Naive thymus-derived CD8-positive, alpha-beta T cell (primary cell): ENCODE measurements at regions not wholly inside any gene's neighbourhood (a gene's known extent, or its start where the extent isn't known, plus 50 kb on each side); places are given as distances from the start of the nearest gene placed in this dataset.
"Not testable (repeated sequence)": the region's sequence is repeated elsewhere in the genome, so short reads cannot be mapped to it uniquely, and the experiment has no call there.

ENCODE experiments used
- ATAC-seq, 2 donors: fragments of 150-1000 bp; cut with Tn5 transposase in 1 of 2; sonication (Bioruptor Pico), chemical (Tn5 transposase) in 1 of 2; 1 replicate in 1 of 2; 2 replicates in 1 of 2; pipeline ENCODE4 v1.10.0; 2021; ENCODE audit warnings: mild to moderate bottlenecking in 2 of 2, moderate library complexity in 2 of 2
- POLR2A ChIA-PET: fragments of 350-600 bp; sonication (Branson Sonifier 250); formaldehyde crosslinking; loops from one replicate; lab custom pipeline; 2021; ENCODE audit warnings: antibody characterized with exemption; lab: Charles Lee
- DNase-seq, 10 donors: peaks; one replicate each; pipeline versions ENCODE4 v3.0.0 to v3.0.0-alpha.2; 2020 to 2022
- H3K27ac Mint-ChIP-seq, 10 donors: one replicate each; pipeline ENCODE4 v1.8.0; 2020 to 2022; ENCODE audit warnings: mild to moderate bottlenecking in 10 of 10, mixed read lengths in 10 of 10, moderate library complexity in 4 of 10, inconsistent platforms in 1 of 10
- H3K27me3 Mint-ChIP-seq, 5 donors: one replicate each; pipeline ENCODE4 v1.8.0; 2021 to 2022; ENCODE audit warnings: mixed read lengths in 5 of 5
- H3K36me3 Mint-ChIP-seq, 3 donors: one replicate each; pipeline ENCODE4 v1.8.0; 2020 to 2022; ENCODE audit warnings: mixed read lengths in 3 of 3, mild to moderate bottlenecking in 2 of 3, inconsistent platforms in 1 of 3
- H3K4me1 Mint-ChIP-seq, 4 donors: one replicate each; pipeline ENCODE4 v1.8.0; 2021 to 2022; ENCODE audit warnings: mixed read lengths in 4 of 4
- H3K4me3 Mint-ChIP-seq, 10 donors: one replicate each; pipeline ENCODE4 v1.8.0; 2020 to 2022; ENCODE audit warnings: mild to moderate bottlenecking in 10 of 10, mixed read lengths in 10 of 10, moderate library complexity in 6 of 10, inconsistent platforms in 1 of 10
- H3K9me3 Mint-ChIP-seq, 9 donors: one replicate each; pipeline ENCODE4 v1.8.0; 2020 to 2022; ENCODE audit warnings: mixed read lengths in 9 of 9, mild to moderate bottlenecking in 3 of 9, inconsistent platforms in 1 of 9, moderate library complexity in 1 of 9

DNA sequence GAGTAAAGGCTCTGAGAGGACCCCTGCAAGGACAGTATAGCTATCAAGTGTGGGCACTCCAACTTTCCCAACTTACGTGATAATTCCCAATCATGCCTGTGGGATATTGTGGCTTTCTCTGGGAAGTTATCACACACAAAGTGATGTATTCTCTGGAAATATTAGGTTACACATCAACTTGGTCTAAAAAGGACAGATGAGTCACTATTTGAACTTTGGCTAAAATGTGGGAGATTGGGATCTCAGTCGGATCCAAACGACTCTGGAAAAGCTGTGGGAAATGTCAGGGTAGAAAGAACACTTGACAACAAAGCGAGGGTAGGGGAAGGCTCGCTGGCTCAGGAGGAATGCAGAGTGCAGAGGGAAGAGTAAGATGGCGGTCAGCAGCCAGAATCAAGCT is 1048.9 kb downstream of the BCL11B start:
- peaks cover 31 to 63% (median 56%) of the 10 kb centered on the region in 4 donors for H3K4me1 Mint-ChIP-seq
- H3K9me3 Mint-ChIP-seq, result peaks cover 0 to 2% (median 0%) of the 10 kb centered on the region in 9 donors
- H3K27ac Mint-ChIP-seq, result peak overlapping the region; percentile 86 to 99 (median 96)
- H3K36me3 Mint-ChIP-seq, result peaks cover 0 to 6% (median 0%) of the 10 kb centered on the region in 3 donors
- H3K27me3 Mint-ChIP-seq, result no peaks in the 10 kb centered on the region
- DNase-seq, result no peak
- peak overlapping the region in 9 of 10 donors; percentile 31 to 76 (median 60) for H3K4me3 Mint-ChIP-seq
- no peak for ATAC-seq
- POLR2A ChIA-PET, result interaction anchor here (0.7 to 3.7 kb wide), 11 partner anchors 13 to 1043 kb away, joined by 3 to 23 read pairs (median 5); no protein-coding TSS in a partner anchor

- peak overlapping the region; percentile 86 to 99 (median 96) for H3K27ac Mint-ChIP-seq
- not testable (repeated sequence) for H3K9me3 Mint-ChIP-seq, H3K36me3 Mint-ChIP-seq, H3K27me3 Mint-ChIP-seq
- H3K4me3 Mint-ChIP-seq, result peak overlapping the region; percentile 33 to 77 (median 66)
- DNase-seq (peak in 9 of 10 donors; percentile 33 to 89 (median 69)), ATAC-seq (peak; percentile 90 to 96)
- POLR2A ChIA-PET, result interaction anchor here (0.7 to 3.7 kb wide), 13 partner anchors 14 to 1046 kb away, joined by 3 to 23 read pairs (median 5); no protein-coding TSS in a partner anchor
- H3K4me1 Mint-ChIP-seq, result peaks cover 35 to 69% (median 62%) of the 10 kb centered on the region in 4 donors
Measured at GRCh38 chr14:98223710-98224109, 1048.3 kb downstream of the BCL11B start.

GRCh38 chr14:98226411-98226810 is 1045.6 kb downstream of the BCL11B start:
- H3K36me3 Mint-ChIP-seq, result peaks cover 0 to 6% (median 0%) of the 10 kb centered on the region in 3 donors
- POLR2A ChIA-PET, result interaction anchor here (0.8 to 2.4 kb wide), 10 partner anchors 10 to 1042 kb away, joined by 3 to 16 read pairs (median 4); no protein-coding TSS in a partner anchor
- peaks cover 0 to 2% (median 0%) of the 10 kb centered on the region in 9 donors for H3K9me3 Mint-ChIP-seq
- H3K27me3 Mint-ChIP-seq, result no peaks in the 10 kb centered on the region
- DNase-seq, result no peak
- H3K4me1 Mint-ChIP-seq, result peaks cover 49 to 86% (median 82%) of the 10 kb centered on the region in 4 donors
- peak overlapping the region in 7 of 10 donors; percentile 5 to 79 (median 64) for H3K4me3 Mint-ChIP-seq
- no peak for ATAC-seq
- H3K27ac Mint-ChIP-seq, result peak overlapping the region; percentile 84 to 99 (median 94)

DNA sequence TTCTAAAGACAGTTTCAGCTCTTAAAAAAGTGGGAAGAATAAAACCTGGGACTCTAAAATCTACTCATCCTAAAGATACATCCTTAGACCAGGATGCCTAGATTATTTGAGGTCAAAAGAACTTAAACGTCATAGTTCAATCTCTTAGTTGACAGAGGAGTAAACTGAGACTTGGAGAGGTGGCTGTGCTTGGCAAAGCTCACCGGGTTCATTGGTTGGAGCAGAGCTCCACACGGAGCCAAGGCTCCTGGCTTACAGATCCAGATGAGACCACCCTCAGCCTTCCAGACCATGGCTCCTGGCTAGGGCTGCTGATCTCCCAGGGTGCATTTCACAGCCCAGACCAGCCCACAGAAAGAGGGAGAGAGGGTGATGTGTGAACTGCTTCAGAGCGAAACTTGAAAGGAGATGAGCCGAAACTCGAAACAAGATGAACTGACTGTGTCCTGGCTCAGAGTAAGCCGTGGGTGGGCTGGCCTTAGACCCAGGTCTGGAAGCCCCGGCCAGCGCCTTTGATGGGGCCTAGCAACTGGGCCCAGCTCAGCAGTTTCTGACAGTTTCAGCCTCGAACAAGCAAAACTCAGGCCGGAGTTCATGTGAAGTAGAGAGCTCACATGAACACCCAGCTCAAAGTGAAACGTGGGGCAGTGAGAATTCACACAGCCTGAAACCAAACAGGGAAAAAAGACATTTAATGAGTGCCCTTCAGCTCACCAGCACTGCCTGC is 1044.8 kb downstream of the BCL11B start:
- H3K27ac Mint-ChIP-seq, result peak overlapping the region; percentile 84 to 99 (median 94)
- H3K36me3 Mint-ChIP-seq, result peaks cover 0 to 6% (median 0%) of the 10 kb centered on the region in 3 donors
- POLR2A ChIA-PET, result interaction anchor here (0.6 to 2.4 kb wide), 20 partner anchors 10 to 1418 kb away, joined by 3 to 16 read pairs (median 4); partner anchors contain the start of gene BCL11B
- DNase-seq (peak in 1 of 10 donors; percentile 36), ATAC-seq (peak; percentile 4 to 11)
- H3K4me3 Mint-ChIP-seq, result peak overlapping the region; percentile 31 to 79 (median 65)
- H3K27me3 Mint-ChIP-seq, result no peaks in the 10 kb centered on the region
- peaks cover 0 to 2% (median 0%) of the 10 kb centered on the region in 9 donors for H3K9me3 Mint-ChIP-seq
- peaks cover 54 to 87% (median 85%) of the 10 kb centered on the region in 4 donors for H3K4me1 Mint-ChIP-seq

GRCh38 chr14:98227727-98228111 is 1044.3 kb downstream of the BCL11B start:
- Mint-ChIP-seq H3K4me3 (peak overlapping the region; percentile 31 to 79 (median 65)), H3K9me3 (peaks cover 0 to 2% (median 0%) of the 10 kb centered on the region in 9 donors), H3K4me1 (peaks cover 51 to 85% (median 80%) of the 10 kb centered on the region in 4 donors), H3K36me3 (peaks cover 0 to 6% (median 0%) of the 10 kb centered on the region in 3 donors), H3K27me3 (no peaks in the 10 kb centered on the region), H3K27ac (peak overlapping the region; percentile 84 to 99 (median 94))
- ATAC-seq, result no peak
- no peak for DNase-seq
- POLR2A ChIA-PET, result interaction anchor here (0.7 to 2.4 kb wide), 15 partner anchors 9 to 1044 kb away, joined by 3 to 16 read pairs (median 4); partner anchors contain the start of gene BCL11B

DNA sequence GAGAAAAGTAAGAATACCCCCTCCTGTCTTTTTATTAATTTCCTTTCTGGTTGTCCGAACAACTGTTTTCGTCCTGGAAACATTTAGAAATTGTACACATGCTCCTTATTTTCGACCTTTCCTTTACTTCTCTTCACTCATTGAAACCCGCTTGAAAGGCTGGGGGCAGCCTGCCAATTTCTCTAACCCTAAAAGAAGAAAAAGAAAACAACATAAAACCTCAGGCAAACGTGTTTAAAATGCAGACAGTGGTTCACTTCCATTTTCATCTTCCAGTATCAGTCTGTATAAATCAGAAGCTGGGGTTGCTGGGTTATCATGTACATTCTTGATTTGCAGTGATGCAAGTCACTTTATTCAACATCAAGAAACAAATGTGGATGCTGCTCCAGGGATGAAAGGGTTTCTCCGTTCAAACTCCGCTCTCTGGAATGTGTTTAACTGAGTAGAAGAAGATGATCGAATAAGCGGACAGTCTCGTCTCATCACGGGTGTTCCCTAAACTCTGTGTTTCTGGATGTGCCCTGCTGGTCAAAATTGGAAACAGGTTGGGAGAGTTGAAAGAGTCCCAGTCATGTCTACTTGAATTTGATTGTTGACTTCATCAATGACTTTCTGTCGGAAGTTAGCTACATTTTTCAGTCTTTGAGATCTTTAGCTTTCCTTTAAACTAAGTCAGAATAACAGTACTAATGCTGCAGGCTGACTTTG is 1042.2 kb downstream of the BCL11B start:
- Mint-ChIP-seq H3K4me1 (peaks cover 46 to 84% (median 77%) of the 10 kb centered on the region in 4 donors), H3K27ac (peak overlapping the region; percentile 84 to 99 (median 94)), H3K9me3 (peaks cover 0 to 4% (median 0%) of the 10 kb centered on the region in 9 donors), H3K4me3 (peak overlapping the region; percentile 16 to 86 (median 66)), H3K27me3 (no peaks in the 10 kb centered on the region), H3K36me3 (peaks cover 0 to 6% (median 0%) of the 10 kb centered on the region in 3 donors)
- POLR2A ChIA-PET, result interaction anchor here (0.6 to 3.1 kb wide), 18 partner anchors 9 to 1038 kb away, joined by 3 to 22 read pairs (median 4); no protein-coding TSS in a partner anchor
- ATAC-seq (peak; percentile 71 to 80), DNase-seq (peak in 8 of 10 donors; percentile 16 to 74 (median 52))

GRCh38 chr14:98230411-98230810 is 1041.6 kb downstream of the BCL11B start:
- peaks cover 0 to 2% (median 0%) of the 10 kb centered on the region in 9 donors for H3K9me3 Mint-ChIP-seq
- DNase-seq (no peak), ATAC-seq (no peak)
- H3K27ac Mint-ChIP-seq, result peak overlapping the region; percentile 84 to 99 (median 94)
- peak overlapping the region; percentile 16 to 86 (median 66) for H3K4me3 Mint-ChIP-seq
- POLR2A ChIA-PET, result interaction anchor here (0.5 to 3.1 kb wide), 13 partner anchors 8 to 999 kb away, joined by 3 to 22 read pairs (median 5); no protein-coding TSS in a partner anchor
- peaks cover 0 to 3% (median 0%) of the 10 kb centered on the region in 3 donors for H3K36me3 Mint-ChIP-seq
- H3K4me1 Mint-ChIP-seq, result peaks cover 48 to 88% (median 77%) of the 10 kb centered on the region in 4 donors
- no peaks in the 10 kb centered on the region for H3K27me3 Mint-ChIP-seq

GRCh38 chr14:98231210-98231609 is 1040.8 kb downstream of the BCL11B start:
- DNase-seq, result no peak
- Mint-ChIP-seq H3K27ac (peak overlapping the region; percentile 84 to 99 (median 94)), H3K9me3 (peaks cover 0 to 2% (median 0%) of the 10 kb centered on the region in 9 donors), H3K4me3 (peak overlapping the region in 2 of 10 donors; percentile 3 to 73), H3K4me1 (peaks cover 46 to 85% (median 74%) of the 10 kb centered on the region in 4 donors), H3K36me3 (no peaks in the 10 kb centered on the region), H3K27me3 (no peaks in the 10 kb centered on the region)
- POLR2A ChIA-PET, result interaction anchor here (1.6 to 3.1 kb wide), 6 partner anchors 15 to 213 kb away, joined by 4 to 22 read pairs (median 6); no protein-coding TSS in a partner anchor
- ATAC-seq, result no peak

- Mint-ChIP-seq H3K4me1 (peaks cover 44 to 76% (median 62%) of the 10 kb centered on the region in 4 donors), H3K9me3 (peaks cover 0 to 2% (median 0%) of the 10 kb centered on the region in 9 donors), H3K36me3 (no peaks in the 10 kb centered on the region), H3K27me3 (no peaks in the 10 kb centered on the region), H3K4me3 (no peak overlapping the region), H3K27ac (peak overlapping the region in 2 of 10 donors; percentile 5 to 57)
- POLR2A ChIA-PET, result no interaction called here
- no peak for DNase-seq
- ATAC-seq, result no peak
Measured at GRCh38 chr14:98233656-98234055, 1038.3 kb downstream of the BCL11B start.

GRCh38 chr14:98234208-98234607 is 1037.8 kb downstream of the BCL11B start:
- POLR2A ChIA-PET, result no interaction called here
- no peak for ATAC-seq
- Mint-ChIP-seq H3K4me1 (peaks cover 45 to 76% (median 63%) of the 10 kb centered on the region in 4 donors), H3K36me3 (no peaks in the 10 kb centered on the region), H3K9me3 (peaks cover 0 to 2% (median 0%) of the 10 kb centered on the region in 9 donors), H3K4me3 (no peak overlapping the region), H3K27ac (peak overlapping the region in 1 of 10 donors; percentile 53), H3K27me3 (no peaks in the 10 kb centered on the region)
- DNase-seq, result no peak

- Mint-ChIP-seq H3K27ac (peak overlapping the region in 3 of 10 donors; percentile 1 to 67 (median 38)), H3K4me3 (no peak overlapping the region), H3K36me3 (no peaks in the 10 kb centered on the region), H3K4me1 (peaks cover 30 to 66% (median 48%) of the 10 kb centered on the region in 4 donors), H3K27me3 (no peaks in the 10 kb centered on the region), H3K9me3 (peaks cover 0 to 2% (median 0%) of the 10 kb centered on the region in 9 donors)
- no peak for ATAC-seq
- DNase-seq, result no peak
- POLR2A ChIA-PET, result interaction anchor here (1.0 to 2.0 kb wide), 2 partner anchors 9 to 38 kb away, joined by 3 to 7 read pairs; no protein-coding TSS in a partner anchor
Measured at GRCh38 chr14:98236314-98236713, 1035.7 kb downstream of the BCL11B start.
